HFF-Myc (cell line): ENCODE measurements at regions not wholly inside any gene's neighbourhood (a gene's known extent, or its start where the extent isn't known, plus 50 kb on each side); places are given as distances from the start of the nearest gene placed in this dataset.

Source experiments
- DNase-seq: peaks from one replicate; pipeline ENCODE4 v3.0.0-alpha.2; 2011; ENCODE audit warnings: low read depth; ENCODE audit errors: extremely low read depth
- H3K4me3 ChIP-seq: replicated peaks from 2 replicates; pipeline ENCODE4 v1.5.1; 2011; ENCODE audit warnings: low read depth, mild to moderate bottlenecking, control low read depth, low read length
- CTCF ChIP-seq: IDR thresholded peaks from 2 replicates; pipeline ENCODE4 v1.5.1; 2012; ENCODE audit warnings: mild to moderate bottlenecking, low read depth, low read length, control low read depth; ENCODE audit errors: missing control alignments

- H3K4me3 ChIP-seq = no peak overlapping the region
- no peak for TF ChIP-seq CTCF
- DNase-seq = no peak
Measured at GRCh38 chr9:119523508-119523907, 154.3 kb upstream of the BRINP1 start.

GRCh38 chr9:119522381-119522780, 153.1 kb upstream of the BRINP1 start:
- DNase-seq = no peak
- TF ChIP-seq CTCF = no peak

GRCh38 chr9:119509291-119509905, 140.2 kb upstream of the BRINP1 start:
- no peak overlapping the region for H3K4me3 ChIP-seq
- DNase-seq = no peak
- no peak for TF ChIP-seq CTCF

More at GRCh38 chr9:119522381-119522780, 153.1 kb upstream of the BRINP1 start:
- H3K4me3 ChIP-seq = no peak overlapping the region

GRCh38 chr9:119501374-119501773, 132.1 kb upstream of the BRINP1 start:
- no peak for TF ChIP-seq CTCF
- H3K4me3 ChIP-seq = no peak overlapping the region
- DNase-seq = no peak

GRCh38 chr9:119500072-119500771, 131.0 kb upstream of the BRINP1 start:
- TF ChIP-seq CTCF = no peak
- no peak overlapping the region for H3K4me3 ChIP-seq
- DNase-seq = no peak

GRCh38 chr9:119487118-119487827, 118.0 kb upstream of the BRINP1 start:
- no peak for TF ChIP-seq CTCF
- DNase-seq = no peak

More at GRCh38 chr9:119487118-119487827, 118.0 kb upstream of the BRINP1 start:
- H3K4me3 ChIP-seq = no peak overlapping the region
